ENCODE measurements at regions not wholly inside any gene's neighbourhood (a gene's known extent, or its start where the extent isn't known, plus 50 kb on each side); places are given as distances from the start of the nearest gene placed in this dataset.

- no peak for TF ChIP-seq CTCF (IDR thresholded peaks at IDR 0.05)
- TF ChIP-seq POLR2A (IDR thresholded peaks at IDR 0.05), result no peak
These were observed 439.6 kb downstream of the CDH8 start for GRCh38 chr16:61596655-61597054.

Data from uterus (tissue), 2 donors.